ENCODE measurements at regions not wholly inside any gene's neighbourhood (a gene's known extent, or its start where the extent isn't known, plus 50 kb on each side); places are given as distances from the start of the nearest gene placed in this dataset.
A peak's percentile ranks its signal among the peaks of the same experiment; 100 is the strongest.
"Not testable (repeated sequence)": the region's sequence is repeated elsewhere in the genome, so short reads cannot be mapped to it uniquely, and the experiment has no call there.

GRCh38 chr6:86205980-86206379 is 563.3 kb upstream of the SYNCRIP start:
- DNase-seq, result no peak

GRCh38 chr6:86203044-86203443 is 560.4 kb upstream of the SYNCRIP start:
- DNase-seq, result no peak

DNA sequence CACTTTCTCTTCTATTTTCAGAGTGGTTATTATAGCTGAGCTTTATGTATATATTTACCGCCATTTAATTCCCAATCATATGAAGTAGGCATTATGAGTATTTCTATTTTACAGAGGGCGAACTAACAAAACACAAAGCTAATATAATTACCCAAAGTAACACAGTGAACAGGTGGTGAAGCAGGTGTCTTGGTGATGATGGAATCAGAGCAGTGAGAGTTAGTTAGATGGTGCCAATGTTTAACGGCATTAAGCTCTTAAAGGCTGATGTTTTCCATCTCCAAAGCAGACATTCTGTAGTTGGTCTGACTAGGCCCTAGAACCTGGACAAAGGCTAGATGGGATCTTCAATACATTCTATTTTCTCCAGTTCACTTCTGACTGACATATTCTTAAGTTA is 551.1 kb upstream of the SYNCRIP start:
- no peak for DNase-seq

DNA sequence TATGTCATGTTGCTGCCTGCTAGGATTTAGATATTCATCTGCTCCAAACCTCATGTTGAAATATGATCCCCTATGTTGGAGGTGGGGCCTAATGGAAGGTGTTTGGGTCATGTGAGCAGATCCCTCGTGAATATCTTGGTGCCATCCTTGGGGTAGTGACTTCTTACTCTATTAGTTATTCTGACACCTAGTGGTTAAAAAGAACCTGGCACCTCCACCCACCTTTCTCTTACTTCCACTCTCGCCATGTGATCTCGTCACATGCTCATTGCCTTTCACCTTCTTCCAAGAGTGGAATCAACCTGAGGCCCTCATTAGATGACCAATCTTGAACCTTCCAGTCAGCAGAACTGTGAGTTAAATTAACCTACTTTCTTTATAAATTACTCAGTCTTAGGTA is 549.4 kb upstream of the SYNCRIP start:
- peak in 1 of 2 experiments; percentile 4 for DNase-seq

GRCh38 chr6:86175149-86175548 is 532.5 kb upstream of the SYNCRIP start:
- peak in 1 of 2 experiments; percentile 19 for DNase-seq

DNA sequence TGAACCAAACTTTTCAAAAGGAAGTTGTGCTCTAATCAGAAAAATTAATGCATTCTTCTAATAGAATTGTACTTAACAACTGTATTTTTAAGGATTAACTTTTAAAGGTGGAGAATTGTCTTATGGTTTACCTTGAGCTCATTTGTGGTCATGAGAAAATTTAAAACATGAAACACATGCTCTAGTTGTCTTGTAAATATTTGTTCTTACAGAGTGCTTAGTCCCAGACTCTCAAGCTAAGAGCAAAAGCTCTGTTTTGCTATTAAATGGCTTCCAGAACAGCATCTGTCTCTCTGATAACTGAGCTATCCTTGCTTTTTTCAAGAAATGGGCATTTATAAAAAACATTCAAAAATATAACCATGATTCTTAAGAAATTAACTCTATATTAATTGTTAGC is 512.2 kb upstream of the SYNCRIP start:
- no peak for DNase-seq

GRCh38 chr6:86153521-86153920 is 510.8 kb upstream of the SYNCRIP start:
- no peak for DNase-seq

GRCh38 chr6:86152546-86152945 is 509.9 kb upstream of the SYNCRIP start:
- no peak for DNase-seq

- no peak for DNase-seq
Observed at GRCh38 chr6:86148586-86148985, 505.9 kb upstream of the SYNCRIP start.

DNA sequence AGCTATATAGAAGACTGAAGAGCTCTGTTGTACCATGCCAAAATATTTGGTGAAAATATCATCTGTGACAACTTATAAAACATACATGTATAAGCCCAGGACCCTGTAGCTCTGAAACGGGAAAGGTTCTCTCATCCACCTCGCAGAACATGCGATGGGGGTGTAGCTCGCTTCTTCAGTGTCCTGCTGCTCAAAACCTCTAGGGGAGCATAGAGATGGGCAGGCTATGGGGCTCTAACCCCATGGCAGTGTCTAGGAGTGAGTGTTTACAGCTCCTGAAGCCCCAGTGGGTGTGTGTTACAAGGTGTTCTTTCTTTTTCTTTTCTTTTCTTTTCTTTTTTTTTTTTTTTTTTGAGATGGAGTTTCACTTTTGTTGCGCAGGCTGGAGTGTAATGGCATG is 505.2 kb upstream of the SYNCRIP start:
- DNase-seq, result no peak

DNA sequence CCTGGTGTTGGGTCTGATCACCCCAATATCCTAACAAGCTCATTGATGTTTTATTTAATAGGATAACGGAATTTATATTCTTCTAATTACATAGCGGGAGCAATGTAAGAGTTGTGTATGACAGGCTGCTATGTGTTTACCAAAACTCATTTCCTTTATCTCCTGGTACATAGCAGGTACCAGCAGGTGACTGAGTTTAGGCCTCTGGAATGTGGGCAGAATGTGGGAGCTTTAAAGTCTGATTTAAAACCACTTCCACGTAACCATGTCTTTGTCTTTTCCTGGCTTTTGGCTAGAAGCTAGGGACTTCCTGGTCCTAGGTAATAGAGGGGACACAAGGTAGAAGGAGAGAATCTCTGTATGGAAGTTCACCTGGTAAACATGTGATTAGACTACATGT is 504.6 kb upstream of the SYNCRIP start:
- no peak for DNase-seq

DNA sequence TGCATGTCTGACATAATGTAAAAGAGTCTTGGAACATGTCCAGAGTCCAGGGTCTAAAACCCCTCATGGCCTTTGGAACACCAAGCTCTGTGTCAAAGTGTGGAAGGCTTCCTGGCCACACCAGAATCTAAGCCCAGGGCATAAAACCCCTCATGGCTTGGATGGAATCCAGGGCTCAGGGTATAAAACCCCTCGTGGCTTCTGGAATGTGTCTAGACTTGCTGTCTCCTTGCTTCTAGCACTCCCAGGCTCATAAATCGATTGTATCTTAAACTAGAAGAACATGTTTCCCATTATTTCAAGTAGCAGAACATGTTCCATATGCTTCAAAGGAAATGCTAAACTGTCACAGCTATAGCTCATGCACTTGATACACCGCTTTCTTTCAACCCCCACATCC is 504.1 kb upstream of the SYNCRIP start:
- not testable (repeated sequence) for DNase-seq

GRCh38 chr6:86142326-86142725 is 499.6 kb upstream of the SYNCRIP start:
- no peak for DNase-seq

DNA sequence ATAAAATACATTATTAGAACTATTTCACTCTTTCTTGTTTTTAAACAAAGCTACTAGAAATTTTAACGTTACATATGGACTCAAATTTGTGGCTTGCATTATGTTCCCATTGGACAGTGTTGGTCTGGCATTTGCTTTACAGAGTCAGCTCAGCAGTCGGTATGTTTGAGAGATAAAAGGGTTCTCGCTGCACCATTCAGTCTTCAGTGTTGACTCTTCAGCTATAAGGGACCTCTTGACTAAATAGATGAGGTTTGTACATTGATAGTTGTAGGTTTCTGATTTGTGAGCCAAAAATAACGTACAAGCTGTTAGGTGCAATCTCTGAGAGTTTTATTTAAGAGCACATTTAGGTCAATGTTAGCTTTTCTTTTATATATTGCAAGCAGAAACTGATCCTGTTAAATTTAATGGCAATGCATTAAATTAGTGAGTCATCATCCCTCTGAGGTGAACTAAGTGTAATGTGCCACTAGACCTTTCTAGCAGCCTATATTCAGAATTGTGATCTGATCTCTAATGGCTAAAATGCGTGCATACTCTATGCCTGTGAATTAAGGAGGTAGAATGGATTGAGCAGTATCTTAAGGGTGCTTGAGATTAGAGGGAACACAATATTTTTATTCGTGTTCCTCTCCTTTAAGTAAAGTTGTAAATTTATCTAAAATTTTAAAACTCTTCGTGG is 485.6 kb upstream of the SYNCRIP start:
- DNase-seq, result no peak

- DNase-seq, result no peak
Observed at GRCh38 chr6:86122086-86122485, 479.4 kb upstream of the SYNCRIP start.

DNA sequence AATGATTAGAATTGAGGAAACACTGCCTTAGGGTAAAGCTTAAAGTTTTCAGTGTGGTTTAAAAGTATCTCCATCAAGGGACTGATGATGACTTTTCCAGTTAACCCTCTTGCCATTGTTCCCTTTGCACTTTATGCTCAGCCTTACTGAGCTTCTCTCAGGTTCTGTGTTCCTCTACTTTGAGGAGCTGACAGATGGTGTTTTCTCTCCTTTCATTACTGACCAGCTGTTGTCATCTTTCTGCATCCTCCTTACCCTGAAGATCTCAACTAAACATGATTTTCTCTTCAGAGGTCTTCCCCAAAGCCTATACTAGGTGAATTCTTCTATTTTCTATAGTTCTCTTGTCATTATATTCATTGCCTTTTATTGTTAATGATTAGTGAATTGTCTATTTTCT is 475.6 kb upstream of the SYNCRIP start:
- no peak for DNase-seq

DNA sequence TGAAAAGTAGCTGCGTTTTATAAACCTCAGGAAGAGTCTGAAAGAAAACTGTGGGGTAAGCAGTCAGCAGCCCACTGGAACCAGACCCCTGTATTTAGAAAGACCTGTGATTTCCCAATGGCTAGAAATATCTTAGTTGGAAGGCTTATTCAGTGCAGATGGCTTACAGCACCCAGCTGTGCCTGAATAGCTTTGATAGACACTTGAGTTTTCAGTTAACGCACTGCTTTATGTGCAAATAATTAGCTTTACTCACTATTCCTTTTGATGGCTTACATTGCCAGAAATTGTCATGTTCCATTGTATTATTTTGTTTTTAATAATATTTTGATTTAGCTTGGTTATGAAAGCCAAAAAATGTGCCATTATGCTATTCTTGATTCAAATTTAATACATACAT is 465.3 kb upstream of the SYNCRIP start:
- DNase-seq, result no peak

- no peak for DNase-seq
Observed at GRCh38 chr6:86087954-86088353, 445.3 kb upstream of the SYNCRIP start.

DNA sequence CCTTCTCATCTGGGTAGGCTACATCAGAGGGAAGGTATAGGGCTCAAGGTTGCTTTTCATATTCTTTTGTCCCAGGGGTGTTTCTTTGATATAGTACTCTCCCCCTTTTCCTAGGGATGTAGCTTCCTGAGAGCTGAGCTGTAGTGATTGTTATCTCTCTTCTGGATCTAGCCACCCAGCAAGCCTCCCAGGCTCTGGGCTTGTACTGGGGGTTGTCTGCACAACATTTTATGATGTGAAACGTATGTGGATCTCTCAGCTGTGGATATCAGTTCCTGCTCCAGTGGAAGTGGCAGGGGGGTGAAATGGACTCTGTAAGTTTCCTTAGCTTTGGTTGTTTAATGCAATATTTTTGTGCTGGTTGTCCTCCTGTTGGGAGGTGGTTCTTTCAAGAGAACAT is 437.3 kb upstream of the SYNCRIP start:
- DNase-seq, result no peak

- no peak for DNase-seq
Observed at GRCh38 chr6:86070151-86070550, 427.5 kb upstream of the SYNCRIP start.

DNA sequence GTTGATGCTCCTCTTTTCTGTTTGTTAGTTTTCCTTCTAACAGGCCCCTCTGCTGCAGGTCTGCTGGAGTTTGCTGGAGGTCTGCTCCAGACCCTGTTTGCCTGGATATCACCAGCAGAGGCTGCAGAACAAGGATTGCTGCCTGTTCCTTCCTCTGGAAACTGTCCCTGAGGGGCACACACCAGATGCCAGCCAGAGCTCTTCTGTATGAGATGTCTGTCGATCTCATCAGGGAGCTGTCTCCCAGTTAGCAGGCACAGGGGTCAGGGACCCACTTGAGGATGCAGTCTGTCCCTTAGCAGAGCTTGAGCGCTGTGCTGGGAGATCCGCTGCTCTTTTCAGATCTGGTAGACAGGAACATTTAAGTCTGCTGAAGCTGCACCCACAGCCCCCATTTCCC is 422.3 kb upstream of the SYNCRIP start:
- DNase-seq, result not testable (repeated sequence)

DNA sequence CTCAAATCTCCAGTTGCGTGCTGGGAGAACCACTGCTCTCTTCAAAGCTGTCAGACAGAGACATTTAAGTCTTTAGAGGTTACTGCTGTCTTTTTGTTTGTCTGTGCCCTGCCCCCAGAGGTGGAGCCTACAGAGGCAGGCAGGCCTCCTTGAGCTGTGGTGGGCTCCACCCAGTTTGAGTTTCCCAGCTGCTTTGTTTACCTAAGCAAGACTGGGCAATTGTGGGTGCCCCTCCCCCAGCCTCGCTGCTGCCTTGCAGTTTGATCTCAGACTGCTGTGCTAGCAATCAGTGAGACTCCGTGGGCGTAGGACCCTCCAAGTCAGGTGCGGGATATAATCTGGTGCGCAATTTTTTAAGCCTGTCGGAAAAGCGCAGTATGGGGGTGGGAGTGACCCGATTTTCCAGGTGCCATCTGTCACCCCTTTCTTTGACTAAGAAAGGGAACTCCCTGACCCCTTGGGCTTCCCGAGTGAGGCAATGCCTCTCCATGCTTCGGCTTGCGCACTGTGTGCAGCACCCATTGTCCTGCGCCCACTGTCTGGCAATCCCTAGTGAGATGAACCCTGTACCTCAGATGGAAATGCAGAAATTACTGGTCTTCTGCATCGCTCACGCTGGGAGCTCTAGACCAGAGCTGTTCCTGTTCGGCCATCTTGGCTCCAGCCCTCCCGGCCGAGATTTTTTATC is 414.8 kb upstream of the SYNCRIP start:
- peak in 1 of 2 experiments; percentile 1 for DNase-seq

- no peak for DNase-seq
Observed at GRCh38 chr6:86045038-86045437, 402.4 kb upstream of the SYNCRIP start.

DNA sequence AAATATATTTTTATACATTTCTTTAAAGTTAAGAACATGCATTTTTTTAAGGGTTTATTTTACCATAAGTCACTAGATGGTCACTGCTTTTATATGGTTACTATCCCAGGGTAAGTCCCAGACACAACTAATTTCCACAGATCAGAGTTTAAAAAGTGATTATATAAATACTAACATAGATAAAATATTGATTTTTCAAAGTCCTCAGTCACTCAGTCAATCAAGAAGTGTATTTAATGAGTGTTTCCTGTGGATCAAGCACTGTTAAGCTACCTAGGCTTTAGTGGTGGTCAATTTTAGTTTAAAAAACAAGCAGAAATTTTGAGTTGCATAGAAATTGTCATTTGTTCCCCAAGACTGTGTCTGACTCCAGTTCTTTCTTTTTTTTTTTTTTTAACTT is 399.5 kb upstream of the SYNCRIP start:
- DNase-seq, result no peak

DNA sequence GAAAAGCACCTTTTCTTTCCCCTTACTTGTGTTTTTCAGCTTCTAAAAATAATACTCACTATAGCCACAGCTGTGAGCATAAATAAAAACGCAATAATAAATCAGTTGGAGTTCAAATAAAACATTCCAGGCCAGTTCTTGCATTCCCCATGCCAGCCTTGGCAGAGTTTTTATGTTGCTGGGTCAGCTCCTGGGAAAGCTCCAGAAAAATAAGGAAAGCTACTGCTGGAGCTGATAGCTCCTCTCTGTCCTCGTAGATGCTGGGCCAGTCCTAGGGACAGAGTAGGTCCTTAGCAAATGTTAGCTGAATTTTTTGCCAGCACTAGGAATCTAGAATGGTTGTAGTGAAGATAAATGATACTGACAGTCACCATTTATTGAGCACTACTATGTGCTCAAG is 389.0 kb upstream of the SYNCRIP start:
- DNase-seq, result no peak

Measured in NCI-H446 (cell line).